ENCODE measurements at regions not wholly inside any gene's neighbourhood (a gene's known extent, or its start where the extent isn't known, plus 50 kb on each side); places are given as distances from the start of the nearest gene placed in this dataset.
"Not testable (repeated sequence)": the region's sequence is repeated elsewhere in the genome, so short reads cannot be mapped to it uniquely, and the experiment has no call there.

GRCh38 chr6:158920311-158920905, 79.6 kb downstream of the RSPH3 start:
- DNase-seq = no peak

GRCh38 chr6:158919865-158920264, 80.1 kb downstream of the RSPH3 start:
- no peak for DNase-seq

GRCh38 chr6:158916617-158917016, 83.4 kb downstream of the RSPH3 start:
- DNase-seq = no peak

- no peak for DNase-seq
Measured at GRCh38 chr6:158914923-158915322, 85.1 kb downstream of the RSPH3 start.

- DNase-seq = no peak
Measured at GRCh38 chr6:158913580-158913979, 86.4 kb downstream of the RSPH3 start.

- DNase-seq = no peak
Measured at GRCh38 chr6:158912655-158913054, 87.3 kb downstream of the RSPH3 start.

GRCh38 chr6:158911746-158912480, 88.1 kb downstream of the RSPH3 start:
- peak; percentile 19 for DNase-seq

GRCh38 chr6:158910484-158911440, 89.2 kb downstream of the RSPH3 start:
- no peak for DNase-seq

- DNase-seq = no peak
Measured at GRCh38 chr6:158909938-158910337, 90.1 kb downstream of the RSPH3 start.

GRCh38 chr6:158908606-158909005, 89.4 kb upstream of the EZR start:
- no peak for DNase-seq

- no peak for DNase-seq
Measured at GRCh38 chr6:158907931-158908330, 88.8 kb upstream of the EZR start.

- DNase-seq = no peak
Measured at GRCh38 chr6:158906926-158907325, 87.8 kb upstream of the EZR start.

GRCh38 chr6:158905277-158905676, 86.1 kb upstream of the EZR start:
- no peak for DNase-seq

GRCh38 chr6:158903801-158904200, 84.6 kb upstream of the EZR start:
- DNase-seq = no peak

- DNase-seq = no peak
Measured at GRCh38 chr6:158900663-158901312, 81.6 kb upstream of the EZR start.

- no peak for DNase-seq
Measured at GRCh38 chr6:158897236-158897635, 78.1 kb upstream of the EZR start.

- no peak for DNase-seq
Measured at GRCh38 chr6:158895661-158896060, 76.5 kb upstream of the EZR start.

- no peak for DNase-seq
Measured at GRCh38 chr6:158894193-158894592, 75.0 kb upstream of the EZR start.

- no peak for DNase-seq
Measured at GRCh38 chr6:158892266-158892665, 73.1 kb upstream of the EZR start.

- not testable (repeated sequence) for DNase-seq
Measured at GRCh38 chr6:158891560-158891959, 72.4 kb upstream of the EZR start.

- DNase-seq = not testable (repeated sequence)
Measured at GRCh38 chr6:158888171-158888570, 69.0 kb upstream of the EZR start.

GRCh38 chr6:158886346-158886977, 67.3 kb upstream of the EZR start:
- not testable (repeated sequence) for DNase-seq

- not testable (repeated sequence) for DNase-seq
Measured at GRCh38 chr6:158881884-158882283, 62.7 kb upstream of the EZR start.

Data from COR-L47 (cell line).